GM18508 (cell line): ENCODE measurements at regions not wholly inside any gene's neighbourhood (a gene's known extent, or its start where the extent isn't known, plus 50 kb on each side); places are given as distances from the start of the nearest gene placed in this dataset.

Source experiments
- ATAC-seq: cut with Tn5 transposase; IDR thresholded peaks from one replicate; pipeline ENCODE4 v1.9.1; 2021; ENCODE audit warnings: moderate number of reproducible peaks; ENCODE audit not compliant: insufficient read depth, unreplicated experiment

GRCh38 chr7:155930061-155930460 lies 117.8 kb upstream of the SHH start:
- no peak for ATAC-seq

- no peak for ATAC-seq
Observed at GRCh38 chr7:155928583-155928982, 116.3 kb upstream of the SHH start.

- no peak for ATAC-seq
Observed at GRCh38 chr7:155927905-155928304, 115.6 kb upstream of the SHH start.

- no peak for ATAC-seq
Observed at GRCh38 chr7:155925682-155926081, 113.4 kb upstream of the SHH start.

GRCh38 chr7:155922067-155922816 lies 110.0 kb upstream of the SHH start:
- no peak for ATAC-seq

GRCh38 chr7:155921804-155922066 lies 109.5 kb upstream of the SHH start:
- ATAC-seq = no peak

GRCh38 chr7:155921086-155921803 lies 109.0 kb upstream of the SHH start:
- no peak for ATAC-seq

GRCh38 chr7:155920068-155920461 lies 107.8 kb upstream of the SHH start:
- no peak for ATAC-seq

- no peak for ATAC-seq
Observed at GRCh38 chr7:155919391-155920067, 107.3 kb upstream of the SHH start.

- ATAC-seq = no peak
Observed at GRCh38 chr7:155918720-155919390, 106.6 kb upstream of the SHH start.

- no peak for ATAC-seq
Observed at GRCh38 chr7:155917836-155918430, 105.7 kb upstream of the SHH start.

- ATAC-seq = no peak
Observed at GRCh38 chr7:155916926-155917655, 104.8 kb upstream of the SHH start.

GRCh38 chr7:155914341-155914740 lies 102.1 kb upstream of the SHH start:
- no peak for ATAC-seq

GRCh38 chr7:155913719-155914118 lies 101.5 kb upstream of the SHH start:
- ATAC-seq = no peak

GRCh38 chr7:155913291-155913690 lies 101.0 kb upstream of the SHH start:
- ATAC-seq = no peak

GRCh38 chr7:155911471-155912105 lies 99.3 kb upstream of the SHH start:
- no peak for ATAC-seq

GRCh38 chr7:155908385-155908784 lies 96.1 kb upstream of the SHH start:
- no peak for ATAC-seq

- no peak for ATAC-seq
Observed at GRCh38 chr7:155907450-155908200, 95.4 kb upstream of the SHH start.

GRCh38 chr7:155901176-155901575 lies 88.9 kb upstream of the SHH start:
- ATAC-seq = no peak
